ENCODE measurements at regions not wholly inside any gene's neighbourhood (a gene's known extent, or its start where the extent isn't known, plus 50 kb on each side); places are given as distances from the start of the nearest gene placed in this dataset.

- TF ChIP-seq, protein P1, sequence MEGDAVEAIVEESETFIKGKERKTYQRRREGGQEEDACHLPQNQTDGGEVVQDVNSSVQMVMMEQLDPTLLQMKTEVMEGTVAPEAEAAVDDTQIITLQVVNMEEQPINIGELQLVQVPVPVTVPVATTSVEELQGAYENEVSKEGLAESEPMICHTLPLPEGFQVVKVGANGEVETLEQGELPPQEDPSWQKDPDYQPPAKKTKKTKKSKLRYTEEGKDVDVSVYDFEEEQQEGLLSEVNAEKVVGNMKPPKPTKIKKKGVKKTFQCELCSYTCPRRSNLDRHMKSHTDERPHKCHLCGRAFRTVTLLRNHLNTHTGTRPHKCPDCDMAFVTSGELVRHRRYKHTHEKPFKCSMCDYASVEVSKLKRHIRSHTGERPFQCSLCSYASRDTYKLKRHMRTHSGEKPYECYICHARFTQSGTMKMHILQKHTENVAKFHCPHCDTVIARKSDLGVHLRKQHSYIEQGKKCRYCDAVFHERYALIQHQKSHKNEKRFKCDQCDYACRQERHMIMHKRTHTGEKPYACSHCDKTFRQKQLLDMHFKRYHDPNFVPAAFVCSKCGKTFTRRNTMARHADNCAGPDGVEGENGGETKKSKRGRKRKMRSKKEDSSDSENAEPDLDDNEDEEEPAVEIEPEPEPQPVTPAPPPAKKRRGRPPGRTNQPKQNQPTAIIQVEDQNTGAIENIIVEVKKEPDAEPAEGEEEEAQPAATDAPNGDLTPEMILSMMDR (IDR thresholded peaks at IDR 0.05): no peak
- TF ChIP-seq POLR2A (IDR thresholded peaks at IDR 0.05) (no peak), EP300 (IDR thresholded peaks at IDR 0.05) (no peak)
Observed at GRCh38 chr4:59938166-59938565, 1262.0 kb upstream of the ADGRL3 start.

Data from tibial nerve (tissue), 4 donors.